ENCODE measurements at regions not wholly inside any gene's neighbourhood (a gene's known extent, or its start where the extent isn't known, plus 50 kb on each side); places are given as distances from the start of the nearest gene placed in this dataset.

GRCh38 chr3:117011687-117012250, 302.2 kb downstream of the TUSC7 start:
- Histone ChIP-seq H3K27me3 (ENCODE audit: control insufficient read depth in 2 of 2, insufficient read depth in 2 of 2, low read length in 2 of 2) (no peaks in the 10 kb centered on the region), H3K27ac (ENCODE audit: extremely low read depth, low read depth, low read length) (no peak overlapping the region), H3K9me1 (ENCODE audit: control insufficient read depth, insufficient read depth, low read length) (no peaks in the 10 kb centered on the region), H3K4me1 (replicated peaks in 1 of 2; ENCODE audit: control insufficient read depth in 2 of 2, insufficient read depth in 2 of 2, low read length in 2 of 2) (no peaks in the 10 kb centered on the region), H3K4me2 (ENCODE audit: insufficient read depth, low read length) (no peak overlapping the region), H3K79me2 (ENCODE audit: control insufficient read depth, insufficient read depth, low read length) (no peaks in the 10 kb centered on the region), H2AFZ (ENCODE audit: low read depth, low read length) (no peak overlapping the region), H4K20me1 (replicated peaks; ENCODE audit: control insufficient read depth, insufficient read depth, low read length) (no peaks in the 10 kb centered on the region), H3K9ac (ENCODE audit: insufficient read depth in 1 of 2, low read depth in 2 of 2, low read length in 2 of 2) (no peak overlapping the region), H3K4me3 (no peak overlapping the region), H3K9me3 (replicated peaks; ENCODE audit: control insufficient read depth, insufficient read depth, low read depth, low read length) (no peaks in the 10 kb centered on the region), H3K36me3 (ENCODE audit: control insufficient read depth, insufficient read depth, low read length) (no peaks in the 10 kb centered on the region)
- POLR2A ChIA-PET = no interaction called here
- CTCF ChIA-PET (ENCODE audit: low intra/inter-chr PET ratio) = no interaction called here
- no peak for FAIRE-seq
- intact Hi-C loops (cut with micrococcal nuclease) (no loop called here), in situ Hi-C loops (cut with MboI) (loop anchor here (25.0 kb wide), 1 partner anchor 1801 kb away; no protein-coding TSS in a partner anchor)
- DNase-seq (ENCODE audit: extremely low read depth in 1 of 4, low spot score in 3 of 4) = no peak
- no TSS peak for BruUV-seq (replicated peaks)
- ATAC-seq = no peak
- WGBS (ENCODE audit: insufficient coverage, low coverage, missing lambda C conversion rate) = 0% methylated on average over 7 of the region's 7 CpGs
- TF ChIP-seq RBM39 (optimal IDR thresholded peaks at IDR 0.05; ENCODE audit: low read depth, low read length) (no peak), TAF1 (IDR thresholded peaks at IDR 0.05; ENCODE audit: control insufficient read depth, extremely low read depth, insufficient read depth, low read length, severe bottlenecking) (no peak), ZNF77 (CRISPR knock-in tag; IDR thresholded peaks at IDR 0.05) (no peak), DNMT1 (IDR thresholded peaks at IDR 0.05) (no peak)

- no peaks in the 10 kb centered on the region for H3K9me3 ChIP-seq (replicated peaks; ENCODE audit: control insufficient read depth, insufficient read depth, low read depth, low read length)
- no TSS peak for BruUV-seq (replicated peaks)
- H3K4me3 ChIP-seq = no peak overlapping the region
- no peak overlapping the region for H3K4me2 ChIP-seq (ENCODE audit: insufficient read depth, low read length)
- no peak overlapping the region for H3K27ac ChIP-seq (ENCODE audit: extremely low read depth, low read depth, low read length)
- in situ Hi-C loops (cut with MboI) = loop anchor here (25.0 kb wide), 1 partner anchor 1796 kb away; no protein-coding TSS in a partner anchor
- H3K79me2 ChIP-seq (ENCODE audit: control insufficient read depth, insufficient read depth, low read length) = no peaks in the 10 kb centered on the region
- ATAC-seq (no peak), FAIRE-seq (no peak), DNase-seq (ENCODE audit: extremely low read depth in 1 of 4, low spot score in 3 of 4) (no peak)
- no peaks in the 10 kb centered on the region for H3K36me3 ChIP-seq (ENCODE audit: control insufficient read depth, insufficient read depth, low read length)
- intact Hi-C loops (cut with micrococcal nuclease) = no loop called here
- 0% methylated on average over 2 of the region's 2 CpGs for WGBS (ENCODE audit: insufficient coverage, low coverage, missing lambda C conversion rate)
- CTCF ChIA-PET (ENCODE audit: low intra/inter-chr PET ratio) = no interaction called here
- no peak overlapping the region for H3K9ac ChIP-seq (ENCODE audit: insufficient read depth in 1 of 2, low read depth in 2 of 2, low read length in 2 of 2)
- POLR2A ChIA-PET = no interaction called here
- H3K9me1 ChIP-seq (ENCODE audit: control insufficient read depth, insufficient read depth, low read length) = no peaks in the 10 kb centered on the region
- no peaks in the 10 kb centered on the region for H3K27me3 ChIP-seq (ENCODE audit: control insufficient read depth in 2 of 2, insufficient read depth in 2 of 2, low read length in 2 of 2)
- no peak overlapping the region for H2AFZ ChIP-seq (ENCODE audit: low read depth, low read length)
- no peaks in the 10 kb centered on the region for H3K4me1 ChIP-seq (replicated peaks in 1 of 2; ENCODE audit: control insufficient read depth in 2 of 2, insufficient read depth in 2 of 2, low read length in 2 of 2)
- no peaks in the 10 kb centered on the region for H4K20me1 ChIP-seq (replicated peaks; ENCODE audit: control insufficient read depth, insufficient read depth, low read length)
- TF ChIP-seq SIX5 (IDR thresholded peaks at IDR 0.05; ENCODE audit: borderline replicate concordance in 1 of 2, insufficient read depth in 1 of 2, low read depth in 1 of 2, low read length in 2 of 2) = no peak
- no peak for TF ChIP-seq ZNF354B (CRISPR knock-in tag; IDR thresholded peaks at IDR 0.05)
- TF ChIP-seq, protein P1, sequence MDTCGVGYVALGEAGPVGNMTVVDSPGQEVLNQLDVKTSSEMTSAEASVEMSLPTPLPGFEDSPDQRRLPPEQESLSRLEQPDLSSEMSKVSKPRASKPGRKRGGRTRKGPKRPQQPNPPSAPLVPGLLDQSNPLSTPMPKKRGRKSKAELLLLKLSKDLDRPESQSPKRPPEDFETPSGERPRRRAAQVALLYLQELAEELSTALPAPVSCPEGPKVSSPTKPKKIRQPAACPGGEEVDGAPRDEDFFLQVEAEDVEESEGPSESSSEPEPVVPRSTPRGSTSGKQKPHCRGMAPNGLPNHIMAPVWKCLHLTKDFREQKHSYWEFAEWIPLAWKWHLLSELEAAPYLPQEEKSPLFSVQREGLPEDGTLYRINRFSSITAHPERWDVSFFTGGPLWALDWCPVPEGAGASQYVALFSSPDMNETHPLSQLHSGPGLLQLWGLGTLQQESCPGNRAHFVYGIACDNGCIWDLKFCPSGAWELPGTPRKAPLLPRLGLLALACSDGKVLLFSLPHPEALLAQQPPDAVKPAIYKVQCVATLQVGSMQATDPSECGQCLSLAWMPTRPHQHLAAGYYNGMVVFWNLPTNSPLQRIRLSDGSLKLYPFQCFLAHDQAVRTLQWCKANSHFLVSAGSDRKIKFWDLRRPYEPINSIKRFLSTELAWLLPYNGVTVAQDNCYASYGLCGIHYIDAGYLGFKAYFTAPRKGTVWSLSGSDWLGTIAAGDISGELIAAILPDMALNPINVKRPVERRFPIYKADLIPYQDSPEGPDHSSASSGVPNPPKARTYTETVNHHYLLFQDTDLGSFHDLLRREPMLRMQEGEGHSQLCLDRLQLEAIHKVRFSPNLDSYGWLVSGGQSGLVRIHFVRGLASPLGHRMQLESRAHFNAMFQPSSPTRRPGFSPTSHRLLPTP (IDR thresholded peaks at IDR 0.05; ENCODE audit: borderline replicate concordance, extremely low read depth, insufficient read length) = no peak
- TF ChIP-seq ZNF253 (CRISPR knock-in tag; conservative IDR thresholded peaks at IDR 0.05) = no peak
- TF ChIP-seq IFI16 (CRISPR knock-in tag; IDR thresholded peaks at IDR 0.05) = no peak
- TF ChIP-seq, protein P2, sequence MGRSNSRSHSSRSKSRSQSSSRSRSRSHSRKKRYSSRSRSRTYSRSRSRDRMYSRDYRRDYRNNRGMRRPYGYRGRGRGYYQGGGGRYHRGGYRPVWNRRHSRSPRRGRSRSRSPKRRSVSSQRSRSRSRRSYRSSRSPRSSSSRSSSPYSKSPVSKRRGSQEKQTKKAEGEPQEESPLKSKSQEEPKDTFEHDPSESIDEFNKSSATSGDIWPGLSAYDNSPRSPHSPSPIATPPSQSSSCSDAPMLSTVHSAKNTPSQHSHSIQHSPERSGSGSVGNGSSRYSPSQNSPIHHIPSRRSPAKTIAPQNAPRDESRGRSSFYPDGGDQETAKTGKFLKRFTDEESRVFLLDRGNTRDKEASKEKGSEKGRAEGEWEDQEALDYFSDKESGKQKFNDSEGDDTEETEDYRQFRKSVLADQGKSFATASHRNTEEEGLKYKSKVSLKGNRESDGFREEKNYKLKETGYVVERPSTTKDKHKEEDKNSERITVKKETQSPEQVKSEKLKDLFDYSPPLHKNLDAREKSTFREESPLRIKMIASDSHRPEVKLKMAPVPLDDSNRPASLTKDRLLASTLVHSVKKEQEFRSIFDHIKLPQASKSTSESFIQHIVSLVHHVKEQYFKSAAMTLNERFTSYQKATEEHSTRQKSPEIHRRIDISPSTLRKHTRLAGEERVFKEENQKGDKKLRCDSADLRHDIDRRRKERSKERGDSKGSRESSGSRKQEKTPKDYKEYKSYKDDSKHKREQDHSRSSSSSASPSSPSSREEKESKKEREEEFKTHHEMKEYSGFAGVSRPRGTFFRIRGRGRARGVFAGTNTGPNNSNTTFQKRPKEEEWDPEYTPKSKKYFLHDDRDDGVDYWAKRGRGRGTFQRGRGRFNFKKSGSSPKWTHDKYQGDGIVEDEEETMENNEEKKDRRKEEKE (IDR thresholded peaks at IDR 0.05; ENCODE audit: borderline replicate concordance in 1 of 2, control insufficient read depth in 1 of 2, low read depth in 2 of 2, low read length in 1 of 2) = no peak
Observed at GRCh38 chr3:117016378-117016777, 306.8 kb downstream of the TUSC7 start.

Data from K562 (cell line).